ENCODE measurements at regions not wholly inside any gene's neighbourhood (a gene's known extent, or its start where the extent isn't known, plus 50 kb on each side); places are given as distances from the start of the nearest gene placed in this dataset.

DNA sequence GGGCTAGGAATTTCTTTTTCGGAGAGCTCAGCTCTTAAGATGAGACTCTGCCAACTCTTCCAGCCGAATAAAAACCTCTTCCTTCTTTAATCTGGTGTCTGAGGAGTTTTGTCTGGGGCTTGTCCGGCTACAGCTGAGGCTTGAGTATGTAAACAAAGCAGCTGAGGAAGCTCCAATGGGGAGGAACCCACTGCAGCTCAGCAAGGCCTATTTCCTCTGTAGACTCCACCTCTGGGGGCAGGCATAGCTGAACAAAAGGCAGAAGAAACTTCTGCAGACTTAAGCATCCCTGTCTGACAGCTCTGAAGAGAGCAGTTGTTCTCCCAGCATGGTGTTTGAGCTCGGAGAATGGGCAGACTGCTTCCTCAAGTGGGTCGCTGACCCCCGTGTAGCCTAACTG is 838.7 kb downstream of the CCDC85A start:
- TF ChIP-seq ARNTL (CRISPR knock-in tag; IDR thresholded peaks at IDR 0.05; ENCODE audit: borderline replicate concordance, low read depth) = no peak
- no peak for TF ChIP-seq ZNF8 (CRISPR knock-in tag; IDR thresholded peaks at IDR 0.05)
- TF ChIP-seq, protein P1, sequence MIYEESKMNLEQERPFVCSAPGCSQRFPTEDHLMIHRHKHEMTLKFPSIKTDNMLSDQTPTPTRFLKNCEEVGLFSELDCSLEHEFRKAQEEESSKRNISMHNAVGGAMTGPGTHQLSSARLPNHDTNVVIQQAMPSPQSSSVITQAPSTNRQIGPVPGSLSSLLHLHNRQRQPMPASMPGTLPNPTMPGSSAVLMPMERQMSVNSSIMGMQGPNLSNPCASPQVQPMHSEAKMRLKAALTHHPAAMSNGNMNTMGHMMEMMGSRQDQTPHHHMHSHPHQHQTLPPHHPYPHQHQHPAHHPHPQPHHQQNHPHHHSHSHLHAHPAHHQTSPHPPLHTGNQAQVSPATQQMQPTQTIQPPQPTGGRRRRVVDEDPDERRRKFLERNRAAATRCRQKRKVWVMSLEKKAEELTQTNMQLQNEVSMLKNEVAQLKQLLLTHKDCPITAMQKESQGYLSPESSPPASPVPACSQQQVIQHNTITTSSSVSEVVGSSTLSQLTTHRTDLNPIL (CRISPR knock-in tag; IDR thresholded peaks at IDR 0.05; ENCODE audit: low read depth) = no peak

Data from SK-N-SH treated with all-trans-retinoic acid at 6 μM for 48 hours (cell line).